HCT116 (cell line): ENCODE measurements at regions not wholly inside any gene's neighbourhood (a gene's known extent, or its start where the extent isn't known, plus 50 kb on each side); places are given as distances from the start of the nearest gene placed in this dataset.

Experiments used
- ATAC-seq: fragments of 200-7000 bp; cut with Tn5 transposase; 2 replicates; pipeline ENCODE4 v1.9.1; 2020; ENCODE audit warnings: mild to moderate bottlenecking, moderate library complexity
- BruUV-seq: library from RNA; stranded (reverse); fragments of 400-500 nt; replicated peaks from 2 replicates; lab custom pipeline; 2021; lab: Mats Ljungman, UMichigan
- CTCF ChIA-PET: fragments of 300-600 bp; sonication (Branson Sonifier 250); formaldehyde crosslinking; loops from one replicate; lab custom pipeline; 2021; ENCODE audit warnings: antibody characterized with exemption; lab: Charles Lee
- POLR2A ChIA-PET: fragments of 300-600, 350-600 bp; sonication (Branson Sonifier 250); formaldehyde crosslinking; loops from one replicate; lab custom pipeline; 2021; ENCODE audit warnings: antibody characterized with exemption; lab: Charles Lee
- RAD21 ChIA-PET, 2 experiments: fragments of 300-600 bp; sonication (Branson Sonifier 250); formaldehyde crosslinking; loops; one replicate each; lab custom pipeline; 2023; ENCODE audit warnings: low total read pairs in 2 of 2; ENCODE audit not compliant: uncharacterized antibody in 2 of 2, unreplicated experiment in 2 of 2, low non-redundant PET in 1 of 2; lab: Charles Lee
- DNase-seq: peaks from one replicate; pipeline ENCODE4 v3.0.0-alpha.2; 2010; ENCODE audit warnings: low read depth, low spot score
- H2AFZ ChIP-seq: fragments of 200-600 bp; shearing (Covaris generic), sonication (generic); 2 replicates; pipeline ENCODE4 v1.6.1; 2017; ENCODE audit warnings: low read depth, mixed run types, mixed read lengths, antibody characterized with exemption, low read length; ENCODE audit not compliant: poor library complexity, severe bottlenecking
- H3K27ac ChIP-seq: 2 replicates; pipeline ENCODE4 v1.5.1; 2012; ENCODE audit warnings: low read depth, low read length
- H3K27me3 ChIP-seq: fragments of 200-600 bp; sonication (generic); 2 replicates; pipeline ENCODE4 v1.6.1; 2016; ENCODE audit warnings: mixed run types, low read length, mixed read lengths; ENCODE audit not compliant: insufficient read depth
- H3K36me3 ChIP-seq, 2 experiments: fragments of 200-500 bp in 1 of 2; fragments of 200-600 bp in 1 of 2; sonication (Bioruptor generic) in 1 of 2; sonication (generic) in 1 of 2; 2 replicates each; pipeline versions ENCODE4 v1.5.1 to v1.6.1; 2014 to 2016; ENCODE audit warnings: low read length in 2 of 2, inconsistent platforms in 1 of 2, mixed read lengths in 1 of 2, mixed run types in 1 of 2; ENCODE audit not compliant: insufficient read depth in 2 of 2, control insufficient read depth in 1 of 2
- H3K4me1 ChIP-seq, 2 experiments: fragments of 200-600 bp in 1 of 2; sonication (generic) in 1 of 2; 2 replicates each; pipeline versions ENCODE4 v1.5.1 to v1.6.1; 2012 to 2017; ENCODE audit warnings: low read length in 2 of 2, inconsistent platforms in 1 of 2, mild to moderate bottlenecking in 1 of 2, mixed read lengths in 1 of 2, mixed run types in 1 of 2, moderate library complexity in 1 of 2; ENCODE audit not compliant: insufficient read depth in 2 of 2, control insufficient read depth in 1 of 2
- H3K4me2 ChIP-seq: fragments of 200-600 bp; sonication (generic); 2 replicates; pipeline ENCODE4 v1.6.1; 2017; ENCODE audit warnings: mixed run types, low read length, mixed read lengths
- H3K4me3 ChIP-seq, 2 experiments: fragments of 200-600 bp in 1 of 2; sonication (generic) in 1 of 2; replicated peaks in 1 of 2; 2 replicates each; pipeline ENCODE4 v1.5.1; 2011 to 2016; ENCODE audit warnings: low read length in 2 of 2, control low read depth in 1 of 2, low read depth in 1 of 2, mild to moderate bottlenecking in 1 of 2, mixed read lengths in 1 of 2, mixed run types in 1 of 2
- H3K79me2 ChIP-seq: fragments of 200-600 bp; sonication (generic); 2 replicates; pipeline ENCODE4 v1.6.1; 2017; ENCODE audit warnings: mild to moderate bottlenecking, mixed run types, low read length, moderate library complexity, mixed read lengths; ENCODE audit not compliant: insufficient read depth
- H3K9ac ChIP-seq: fragments of 200-600 bp; sonication (generic); 2 replicates; pipeline ENCODE4 v1.6.1; 2016; ENCODE audit warnings: low read length, mixed read lengths
- H3K9me2 ChIP-seq: fragments of 200-600 bp; sonication (generic), shearing (Covaris generic); 2 replicates; pipeline ENCODE4 v1.6.1; 2017; ENCODE audit warnings: mixed run types, mild to moderate bottlenecking, moderate library complexity; ENCODE audit not compliant: insufficient read depth
- H3K9me3 ChIP-seq, 2 experiments: fragments of 200-500 bp in 1 of 2; fragments of 200-600 bp in 1 of 2; sonication (Bioruptor generic) in 1 of 2; sonication (generic) in 1 of 2; 2 replicates each; pipeline ENCODE4 v1.6.1; 2014 to 2017; ENCODE audit warnings: low read length in 2 of 2, mixed read lengths in 2 of 2, inconsistent platforms in 1 of 2, low read depth in 1 of 2, mild to moderate bottlenecking in 1 of 2, mixed run types in 1 of 2, moderate library complexity in 1 of 2; ENCODE audit not compliant: control insufficient read depth in 1 of 2, insufficient read depth in 1 of 2
- H4K20me1 ChIP-seq: fragments of 200-600 bp; sonication (generic), shearing (Covaris generic); 2 replicates; pipeline ENCODE4 v1.6.1; 2017; ENCODE audit warnings: mixed run types, mild to moderate bottlenecking, moderate library complexity; ENCODE audit not compliant: insufficient read depth
- CBX3 ChIP-seq: IDR thresholded peaks from 2 replicates; pipeline ENCODE4 v1.6.1; 2012; ENCODE audit warnings: low read depth
- CEBPB ChIP-seq: IDR thresholded peaks from 2 replicates; pipeline ENCODE4 v1.6.1; 2012; ENCODE audit warnings: low read depth
- EGR1 ChIP-seq: IDR thresholded peaks from 2 replicates; pipeline ENCODE4 v1.6.1; 2012; ENCODE audit warnings: low read depth
- ELF1 ChIP-seq: IDR thresholded peaks from 2 replicates; pipeline ENCODE4 v1.6.1; 2012; ENCODE audit warnings: low read depth, borderline replicate concordance
- EZH2 ChIP-seq: fragments of 200-600 bp; sonication (generic); IDR thresholded peaks from 2 replicates; pipeline ENCODE4 v1.6.1; 2017; ENCODE audit warnings: antibody characterized with exemption, mixed run types
- EZH2phosphoT487 ChIP-seq: fragments of 200-600 bp; IDR thresholded peaks from 2 replicates; pipeline ENCODE4 v1.6.1; 2018; ENCODE audit warnings: antibody characterized with exemption, borderline replicate concordance
- FOSL1 ChIP-seq: IDR thresholded peaks from 2 replicates; pipeline ENCODE4 v1.6.1; 2012; ENCODE audit warnings: low read depth
- JUND ChIP-seq: IDR thresholded peaks from 2 replicates; pipeline ENCODE4 v1.6.1; 2012
- RAD21 ChIP-seq: IDR thresholded peaks from 2 replicates; pipeline ENCODE4 v1.6.1; 2012; ENCODE audit warnings: low read depth, mild to moderate bottlenecking
- SRF ChIP-seq: IDR thresholded peaks from 2 replicates; pipeline ENCODE4 v1.6.1; 2012; ENCODE audit warnings: low read depth
- ZFX ChIP-seq: fragments of 450-650 bp; IDR thresholded peaks from 2 replicates; pipeline ENCODE4 v1.6.1; 2017
- ZNF274 ChIP-seq: fragments of 200-500 bp; sonication (Bioruptor generic); IDR thresholded peaks from 2 replicates; pipeline ENCODE4 v1.6.1; 2014; ENCODE audit warnings: mild to moderate bottlenecking, low read depth, low read length, inconsistent platforms
- intact Hi-C: fragments of 100-400 bp; cut with micrococcal nuclease; formaldehyde crosslinking; loops from 2 replicates; pipeline ENCODE4 v1.10.0; 2022
- TF ChIP-seq, protein P1 (sequence below): IDR thresholded peaks from 2 replicates; pipeline ENCODE4 v1.6.1; 2012
- TF ChIP-seq, protein P2 (sequence below): IDR thresholded peaks from 2 replicates; pipeline ENCODE4 v1.6.1; 2012; ENCODE audit warnings: low read depth
- TF ChIP-seq, protein P3 (sequence below): IDR thresholded peaks from 2 replicates; pipeline ENCODE4 v1.6.1; 2012
- TF ChIP-seq, protein P4 (sequence below), 3 experiments: fragments of 200-600 bp in 1 of 3; sonication (generic) in 1 of 3; IDR thresholded peaks in 2 of 3; conservative IDR thresholded peaks in 1 of 3; 2 replicates each; pipeline ENCODE4 v1.5.1; 2012 to 2017; ENCODE audit warnings: low read depth in 2 of 3, low read length in 2 of 3, antibody characterized with exemption in 1 of 3, borderline replicate concordance in 1 of 3, control low read depth in 1 of 3, mild to moderate bottlenecking in 1 of 3, mixed read lengths in 1 of 3, mixed run types in 1 of 3, moderate library complexity in 1 of 3; ENCODE audit not compliant: insufficient read depth in 1 of 3

DNA sequence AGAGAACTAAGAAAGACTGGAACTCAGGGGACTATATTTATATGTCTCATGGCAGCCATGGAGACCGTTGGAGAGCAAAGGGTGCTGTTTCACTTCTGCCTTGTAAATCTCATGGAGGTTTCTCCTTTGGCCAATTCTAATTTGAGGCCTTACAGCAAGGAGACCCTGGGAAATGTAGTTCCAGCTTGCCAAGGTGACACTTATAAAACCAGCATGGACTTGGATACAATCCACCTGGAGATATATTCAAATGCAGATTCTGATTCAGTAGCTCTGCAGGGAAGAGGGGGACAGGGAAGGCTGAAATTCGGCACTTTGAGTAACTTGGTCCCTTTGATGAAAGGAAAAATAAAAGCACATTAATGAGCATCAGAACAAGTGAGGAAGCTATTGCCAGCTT is 90.0 kb downstream of the OXGR1 start:
- no peak overlapping the region for H3K27ac ChIP-seq
- H3K4me3 ChIP-seq, result no peak overlapping the region
- H3K79me2 ChIP-seq, result no peaks in the 10 kb centered on the region
- no peak overlapping the region for H3K9ac ChIP-seq
- no TSS peak for BruUV-seq
- no peaks in the 10 kb centered on the region for H3K9me3 ChIP-seq
- no peak overlapping the region for H3K4me2 ChIP-seq
- peaks cover 16% of the 10 kb centered on the region; the same call in 1 of the 2 replicates for H3K27me3 ChIP-seq
- H3K9me2 ChIP-seq, result no peaks in the 10 kb centered on the region
- H4K20me1 ChIP-seq, result no peaks in the 10 kb centered on the region
- ChIA-PET POLR2A (no interaction called here), CTCF (no interaction called here)
- H3K4me1 ChIP-seq, result no peaks in the 10 kb centered on the region
- no peak for TF ChIP-seq FOSL1
- no peak for TF ChIP-seq RAD21
- no peak for TF ChIP-seq CEBPB
- TF ChIP-seq, protein P1, sequence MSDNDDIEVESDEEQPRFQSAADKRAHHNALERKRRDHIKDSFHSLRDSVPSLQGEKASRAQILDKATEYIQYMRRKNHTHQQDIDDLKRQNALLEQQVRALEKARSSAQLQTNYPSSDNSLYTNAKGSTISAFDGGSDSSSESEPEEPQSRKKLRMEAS, result no peak
- TF ChIP-seq, all 23 proteins: peak for 0
- RAD21 ChIA-PET, result interaction anchor here in 1 of 2 experiments (0.5 kb wide), 1 partner anchor 63 kb away, joined by 3 read pairs; no protein-coding TSS in a partner anchor
- intact Hi-C loops, result no loop called here
- Histone ChIP-seq H2AFZ (no peak overlapping the region), H3K36me3 (no peaks in the 10 kb centered on the region)
- no peak for DNase-seq
- no peak for ATAC-seq

DNA sequence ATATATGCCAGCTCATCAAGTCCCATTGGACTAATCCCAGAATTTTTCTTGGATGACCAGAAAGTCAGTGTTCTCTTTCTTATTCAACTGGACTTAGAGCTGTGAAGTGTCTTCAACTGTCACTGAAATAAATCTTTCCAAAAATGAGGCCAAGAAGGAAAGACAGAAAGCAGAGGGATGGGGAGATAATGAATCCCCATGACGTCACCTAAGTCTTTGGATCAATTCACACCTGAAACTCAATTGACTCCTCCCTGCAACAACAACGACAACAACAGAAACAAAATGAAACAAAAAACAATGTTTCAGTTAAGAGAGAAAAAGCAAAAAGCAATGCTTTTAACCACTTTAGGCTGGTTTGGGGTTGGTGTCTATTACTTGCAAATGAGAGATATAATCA is 91.2 kb downstream of the OXGR1 start:
- H4K20me1 ChIP-seq, result no peaks in the 10 kb centered on the region
- H3K9me3 ChIP-seq, result no peaks in the 10 kb centered on the region
- no peaks in the 10 kb centered on the region for H3K9me2 ChIP-seq
- peaks cover 26% of the 10 kb centered on the region; the same call in 1 of the 2 replicates for H3K27me3 ChIP-seq
- no peak overlapping the region for H3K27ac ChIP-seq
- H2AFZ ChIP-seq, result no peak overlapping the region
- intact Hi-C loops, result no loop called here
- DNase-seq (no peak), ATAC-seq (no peak)
- H3K4me3 ChIP-seq, result no peak overlapping the region
- BruUV-seq, result no TSS peak
- ChIA-PET CTCF (no interaction called here), POLR2A (no interaction called here), RAD21 (no interaction called here)
- H3K4me2 ChIP-seq, result no peak overlapping the region
- TF ChIP-seq, protein P1, result no peak
- TF ChIP-seq, protein P2, sequence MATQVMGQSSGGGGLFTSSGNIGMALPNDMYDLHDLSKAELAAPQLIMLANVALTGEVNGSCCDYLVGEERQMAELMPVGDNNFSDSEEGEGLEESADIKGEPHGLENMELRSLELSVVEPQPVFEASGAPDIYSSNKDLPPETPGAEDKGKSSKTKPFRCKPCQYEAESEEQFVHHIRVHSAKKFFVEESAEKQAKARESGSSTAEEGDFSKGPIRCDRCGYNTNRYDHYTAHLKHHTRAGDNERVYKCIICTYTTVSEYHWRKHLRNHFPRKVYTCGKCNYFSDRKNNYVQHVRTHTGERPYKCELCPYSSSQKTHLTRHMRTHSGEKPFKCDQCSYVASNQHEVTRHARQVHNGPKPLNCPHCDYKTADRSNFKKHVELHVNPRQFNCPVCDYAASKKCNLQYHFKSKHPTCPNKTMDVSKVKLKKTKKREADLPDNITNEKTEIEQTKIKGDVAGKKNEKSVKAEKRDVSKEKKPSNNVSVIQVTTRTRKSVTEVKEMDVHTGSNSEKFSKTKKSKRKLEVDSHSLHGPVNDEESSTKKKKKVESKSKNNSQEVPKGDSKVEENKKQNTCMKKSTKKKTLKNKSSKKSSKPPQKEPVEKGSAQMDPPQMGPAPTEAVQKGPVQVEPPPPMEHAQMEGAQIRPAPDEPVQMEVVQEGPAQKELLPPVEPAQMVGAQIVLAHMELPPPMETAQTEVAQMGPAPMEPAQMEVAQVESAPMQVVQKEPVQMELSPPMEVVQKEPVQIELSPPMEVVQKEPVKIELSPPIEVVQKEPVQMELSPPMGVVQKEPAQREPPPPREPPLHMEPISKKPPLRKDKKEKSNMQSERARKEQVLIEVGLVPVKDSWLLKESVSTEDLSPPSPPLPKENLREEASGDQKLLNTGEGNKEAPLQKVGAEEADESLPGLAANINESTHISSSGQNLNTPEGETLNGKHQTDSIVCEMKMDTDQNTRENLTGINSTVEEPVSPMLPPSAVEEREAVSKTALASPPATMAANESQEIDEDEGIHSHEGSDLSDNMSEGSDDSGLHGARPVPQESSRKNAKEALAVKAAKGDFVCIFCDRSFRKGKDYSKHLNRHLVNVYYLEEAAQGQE, result no peak
- TF ChIP-seq ZFX, result no peak
- TF ChIP-seq EZH2, result no peak
- TF ChIP-seq RAD21, result no peak
- TF ChIP-seq EGR1, result no peak
- no peak for TF ChIP-seq CBX3
- no peak for TF ChIP-seq JUND
- TF ChIP-seq CEBPB, result no peak
- TF ChIP-seq, protein P3, sequence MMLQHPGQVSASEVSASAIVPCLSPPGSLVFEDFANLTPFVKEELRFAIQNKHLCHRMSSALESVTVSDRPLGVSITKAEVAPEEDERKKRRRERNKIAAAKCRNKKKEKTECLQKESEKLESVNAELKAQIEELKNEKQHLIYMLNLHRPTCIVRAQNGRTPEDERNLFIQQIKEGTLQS, result no peak
- TF ChIP-seq FOSL1, result no peak
- TF ChIP-seq EZH2phosphoT487, result no peak
- no peak for TF ChIP-seq ZNF274
- no peak for TF ChIP-seq ELF1
- TF ChIP-seq, protein P4, sequence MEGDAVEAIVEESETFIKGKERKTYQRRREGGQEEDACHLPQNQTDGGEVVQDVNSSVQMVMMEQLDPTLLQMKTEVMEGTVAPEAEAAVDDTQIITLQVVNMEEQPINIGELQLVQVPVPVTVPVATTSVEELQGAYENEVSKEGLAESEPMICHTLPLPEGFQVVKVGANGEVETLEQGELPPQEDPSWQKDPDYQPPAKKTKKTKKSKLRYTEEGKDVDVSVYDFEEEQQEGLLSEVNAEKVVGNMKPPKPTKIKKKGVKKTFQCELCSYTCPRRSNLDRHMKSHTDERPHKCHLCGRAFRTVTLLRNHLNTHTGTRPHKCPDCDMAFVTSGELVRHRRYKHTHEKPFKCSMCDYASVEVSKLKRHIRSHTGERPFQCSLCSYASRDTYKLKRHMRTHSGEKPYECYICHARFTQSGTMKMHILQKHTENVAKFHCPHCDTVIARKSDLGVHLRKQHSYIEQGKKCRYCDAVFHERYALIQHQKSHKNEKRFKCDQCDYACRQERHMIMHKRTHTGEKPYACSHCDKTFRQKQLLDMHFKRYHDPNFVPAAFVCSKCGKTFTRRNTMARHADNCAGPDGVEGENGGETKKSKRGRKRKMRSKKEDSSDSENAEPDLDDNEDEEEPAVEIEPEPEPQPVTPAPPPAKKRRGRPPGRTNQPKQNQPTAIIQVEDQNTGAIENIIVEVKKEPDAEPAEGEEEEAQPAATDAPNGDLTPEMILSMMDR (IDR thresholded peaks at IDR 0.05 in 2 of 3, conservative IDR thresholded peaks at IDR 0.05 in 1 of 3; ENCODE audit: borderline replicate concordance in 1 of 3, insufficient read depth in 1 of 3, low read depth in 2 of 3, low read length in 2 of 3), result no peak
- no peak for TF ChIP-seq SRF
- H3K9ac ChIP-seq, result no peak overlapping the region
- no peaks in the 10 kb centered on the region for H3K36me3 ChIP-seq
- H3K4me1 ChIP-seq, result no peaks in the 10 kb centered on the region
- no peaks in the 10 kb centered on the region for H3K79me2 ChIP-seq
